Panc1 (cell line): ENCODE measurements at regions not wholly inside any gene's neighbourhood (a gene's known extent, or its start where the extent isn't known, plus 50 kb on each side); places are given as distances from the start of the nearest gene placed in this dataset.

Source experiments
- ATAC-seq: fragments of 200-7000 bp; cut with Tn5 transposase; 2 replicates; pipeline ENCODE4 v1.9.1; 2020; ENCODE audit warnings: mild to moderate bottlenecking, moderate library complexity
- BruUV-seq: library from RNA; stranded (reverse); fragments of 400-500 nt; replicated peaks from 2 replicates; lab custom pipeline; 2021; lab: Mats Ljungman, UMichigan
- CTCF ChIA-PET: fragments of 300-600 bp; sonication (Branson Sonifier 250); formaldehyde crosslinking; loops from one replicate; lab custom pipeline; 2022; ENCODE audit warnings: antibody characterized with exemption; lab: Charles Lee
- POLR2A ChIA-PET: fragments of 300-600 bp; sonication (Branson Sonifier 250); formaldehyde crosslinking; loops from one replicate; lab custom pipeline; 2022; ENCODE audit warnings: antibody characterized with exemption; lab: Charles Lee
- DNase-seq: peaks from one replicate; pipeline ENCODE4 v3.0.0-alpha.2; 2010; ENCODE audit warnings: low read depth, low spot score
- H3K27ac ChIP-seq: 2 replicates; pipeline ENCODE4 v1.5.1; 2011; ENCODE audit warnings: mild to moderate bottlenecking, low read length, inconsistent platforms
- H3K27me3 ChIP-seq: fragments of 200-500 bp; sonication (Bioruptor generic); 2 replicates; pipeline ENCODE4 v1.6.0; 2014; ENCODE audit warnings: low read length, inconsistent platforms; ENCODE audit not compliant: control insufficient read depth, insufficient read depth
- H3K36me3 ChIP-seq: fragments of 200-500 bp; sonication (Bioruptor generic); 2 replicates; pipeline ENCODE4 v1.5.1; 2014; ENCODE audit warnings: inconsistent platforms, mild to moderate bottlenecking, low read length, moderate library complexity; ENCODE audit not compliant: control insufficient read depth, insufficient read depth
- H3K4me1 ChIP-seq: 2 replicates; pipeline ENCODE4 v1.5.1; 2011; ENCODE audit warnings: inconsistent platforms, mild to moderate bottlenecking, low read length, moderate library complexity; ENCODE audit not compliant: control insufficient read depth, insufficient read depth
- H3K4me3 ChIP-seq, 2 experiments: 2 replicates each; pipeline ENCODE4 v1.5.1; 2011 to 2012; ENCODE audit warnings: low read depth in 2 of 2, low read length in 2 of 2, mild to moderate bottlenecking in 2 of 2, inconsistent platforms in 1 of 2, moderate library complexity in 1 of 2
- H3K9me3 ChIP-seq: fragments of 200-500 bp; sonication (Bioruptor generic); 2 replicates; pipeline ENCODE4 v1.5.1; 2014; ENCODE audit warnings: low read depth, mild to moderate bottlenecking, inconsistent platforms, low read length, moderate library complexity; ENCODE audit not compliant: control insufficient read depth, insufficient read depth
- POLR2AphosphoS5 ChIP-seq: IDR thresholded peaks from 2 replicates; pipeline ENCODE4 v1.6.1; 2012; ENCODE audit warnings: mild to moderate bottlenecking, low read depth, low read length, moderate library complexity
- SIN3A ChIP-seq: IDR thresholded peaks from 2 replicates; pipeline ENCODE4 v1.6.1; 2012; ENCODE audit warnings: low read depth, mild to moderate bottlenecking, low read length, moderate library complexity, borderline replicate concordance; ENCODE audit not compliant: insufficient read depth
- TCF7L2 ChIP-seq: IDR thresholded peaks from 2 replicates; pipeline ENCODE4 v1.6.1; 2011; ENCODE audit warnings: mild to moderate bottlenecking, low read depth, low read length, inconsistent platforms
- in situ Hi-C: cut with HindIII; loops from 2 replicates; pipeline ENCODE4 v1.10.0; 2016; ENCODE audit warnings: low sequenced_read_pairs, low pct_unique_long_range_greater_than_20kb
- intact Hi-C: fragments of 100-400 bp; cut with micrococcal nuclease; formaldehyde crosslinking; loops from one replicate; pipeline ENCODE4 v1.10.0; 2022; ENCODE audit not compliant: unreplicated experiment
- TF ChIP-seq, protein P1 (sequence below): fragments of 450-650 bp; IDR thresholded peaks from 2 replicates; pipeline ENCODE4 v1.5.1; 2017; ENCODE audit warnings: mild to moderate bottlenecking
- TF ChIP-seq, protein P2 (sequence below), 2 experiments: IDR thresholded peaks; 2 replicates each; pipeline ENCODE4 v1.6.1; 2011 to 2012; ENCODE audit warnings: low read depth in 2 of 2, control low read depth in 1 of 2, low read length in 1 of 2, mild to moderate bottlenecking in 1 of 2, moderate library complexity in 1 of 2; ENCODE audit not compliant: insufficient read depth in 1 of 2

DNA sequence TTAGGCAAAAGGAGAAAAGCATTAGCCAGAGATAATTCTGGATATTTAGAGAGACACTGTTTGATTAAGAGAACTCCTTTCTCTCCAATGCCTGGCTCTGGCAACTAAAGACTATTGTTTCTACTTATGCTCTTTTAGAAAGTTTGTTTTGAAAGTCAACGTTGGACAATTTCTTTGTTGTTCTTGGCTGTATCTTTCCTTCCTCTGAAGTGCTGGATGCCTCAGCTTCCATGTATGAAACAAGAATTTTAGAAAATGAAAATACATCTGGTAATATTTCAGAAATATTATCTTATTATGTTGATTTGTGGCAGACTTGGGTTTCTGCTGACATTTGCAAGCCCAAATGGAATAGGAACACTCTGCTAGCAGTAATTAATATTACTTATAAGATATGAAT is 382.6 kb downstream of the SNAPC1 start:
- in situ Hi-C loops (no loop called here), intact Hi-C loops (no loop called here)
- TF ChIP-seq TCF7L2 (no peak), POLR2AphosphoS5 (no peak), SIN3A (no peak)
- TF ChIP-seq, protein P1, sequence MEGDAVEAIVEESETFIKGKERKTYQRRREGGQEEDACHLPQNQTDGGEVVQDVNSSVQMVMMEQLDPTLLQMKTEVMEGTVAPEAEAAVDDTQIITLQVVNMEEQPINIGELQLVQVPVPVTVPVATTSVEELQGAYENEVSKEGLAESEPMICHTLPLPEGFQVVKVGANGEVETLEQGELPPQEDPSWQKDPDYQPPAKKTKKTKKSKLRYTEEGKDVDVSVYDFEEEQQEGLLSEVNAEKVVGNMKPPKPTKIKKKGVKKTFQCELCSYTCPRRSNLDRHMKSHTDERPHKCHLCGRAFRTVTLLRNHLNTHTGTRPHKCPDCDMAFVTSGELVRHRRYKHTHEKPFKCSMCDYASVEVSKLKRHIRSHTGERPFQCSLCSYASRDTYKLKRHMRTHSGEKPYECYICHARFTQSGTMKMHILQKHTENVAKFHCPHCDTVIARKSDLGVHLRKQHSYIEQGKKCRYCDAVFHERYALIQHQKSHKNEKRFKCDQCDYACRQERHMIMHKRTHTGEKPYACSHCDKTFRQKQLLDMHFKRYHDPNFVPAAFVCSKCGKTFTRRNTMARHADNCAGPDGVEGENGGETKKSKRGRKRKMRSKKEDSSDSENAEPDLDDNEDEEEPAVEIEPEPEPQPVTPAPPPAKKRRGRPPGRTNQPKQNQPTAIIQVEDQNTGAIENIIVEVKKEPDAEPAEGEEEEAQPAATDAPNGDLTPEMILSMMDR, result no peak
- TF ChIP-seq, protein P2, sequence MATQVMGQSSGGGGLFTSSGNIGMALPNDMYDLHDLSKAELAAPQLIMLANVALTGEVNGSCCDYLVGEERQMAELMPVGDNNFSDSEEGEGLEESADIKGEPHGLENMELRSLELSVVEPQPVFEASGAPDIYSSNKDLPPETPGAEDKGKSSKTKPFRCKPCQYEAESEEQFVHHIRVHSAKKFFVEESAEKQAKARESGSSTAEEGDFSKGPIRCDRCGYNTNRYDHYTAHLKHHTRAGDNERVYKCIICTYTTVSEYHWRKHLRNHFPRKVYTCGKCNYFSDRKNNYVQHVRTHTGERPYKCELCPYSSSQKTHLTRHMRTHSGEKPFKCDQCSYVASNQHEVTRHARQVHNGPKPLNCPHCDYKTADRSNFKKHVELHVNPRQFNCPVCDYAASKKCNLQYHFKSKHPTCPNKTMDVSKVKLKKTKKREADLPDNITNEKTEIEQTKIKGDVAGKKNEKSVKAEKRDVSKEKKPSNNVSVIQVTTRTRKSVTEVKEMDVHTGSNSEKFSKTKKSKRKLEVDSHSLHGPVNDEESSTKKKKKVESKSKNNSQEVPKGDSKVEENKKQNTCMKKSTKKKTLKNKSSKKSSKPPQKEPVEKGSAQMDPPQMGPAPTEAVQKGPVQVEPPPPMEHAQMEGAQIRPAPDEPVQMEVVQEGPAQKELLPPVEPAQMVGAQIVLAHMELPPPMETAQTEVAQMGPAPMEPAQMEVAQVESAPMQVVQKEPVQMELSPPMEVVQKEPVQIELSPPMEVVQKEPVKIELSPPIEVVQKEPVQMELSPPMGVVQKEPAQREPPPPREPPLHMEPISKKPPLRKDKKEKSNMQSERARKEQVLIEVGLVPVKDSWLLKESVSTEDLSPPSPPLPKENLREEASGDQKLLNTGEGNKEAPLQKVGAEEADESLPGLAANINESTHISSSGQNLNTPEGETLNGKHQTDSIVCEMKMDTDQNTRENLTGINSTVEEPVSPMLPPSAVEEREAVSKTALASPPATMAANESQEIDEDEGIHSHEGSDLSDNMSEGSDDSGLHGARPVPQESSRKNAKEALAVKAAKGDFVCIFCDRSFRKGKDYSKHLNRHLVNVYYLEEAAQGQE (IDR thresholded peaks at IDR 0.05; ENCODE audit: insufficient read depth in 1 of 2, low read depth in 2 of 2, low read length in 1 of 2), result no peak
- ChIA-PET POLR2A (no interaction called here), CTCF (no interaction called here)
- ATAC-seq (no peak), DNase-seq (no peak)
- Histone ChIP-seq H3K27ac (no peak overlapping the region), H3K4me1 (no peaks in the 10 kb centered on the region), H3K27me3 (no peaks in the 10 kb centered on the region), H3K9me3 (no peaks in the 10 kb centered on the region), H3K4me3 (no peak overlapping the region), H3K36me3 (no peaks in the 10 kb centered on the region)
- BruUV-seq, result no TSS peak

DNA sequence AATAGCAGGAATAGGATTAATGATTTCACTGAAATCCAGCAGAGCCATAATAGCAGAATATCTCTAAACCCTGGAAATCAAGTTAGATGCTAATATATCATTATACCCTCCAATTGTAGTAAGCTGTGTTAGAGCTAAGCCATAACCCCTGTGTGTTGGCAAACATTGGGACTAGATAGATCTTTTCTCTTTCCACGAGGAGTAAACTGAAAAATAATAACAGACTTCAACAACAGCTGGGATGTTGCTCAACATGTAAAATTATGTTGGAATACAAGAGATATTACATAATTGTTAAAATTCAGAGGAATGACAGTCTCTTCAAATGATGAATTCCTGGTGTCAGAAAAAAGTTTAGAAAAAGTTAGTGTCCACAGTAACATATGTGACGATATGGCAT is 383.8 kb downstream of the SNAPC1 start:
- DNase-seq, result no peak

More for the DNA sequence above, 383.8 kb downstream of the SNAPC1 start:
- BruUV-seq, result no TSS peak
- Histone ChIP-seq H3K4me3 (no peak overlapping the region), H3K9me3 (no peaks in the 10 kb centered on the region), H3K36me3 (no peaks in the 10 kb centered on the region), H3K4me1 (no peaks in the 10 kb centered on the region), H3K27me3 (no peaks in the 10 kb centered on the region), H3K27ac (no peak overlapping the region)
- no peak for ATAC-seq
- intact Hi-C loops (no loop called here), in situ Hi-C loops (no loop called here)
- TF ChIP-seq, protein P2 (IDR thresholded peaks at IDR 0.05; ENCODE audit: insufficient read depth in 1 of 2, low read depth in 2 of 2, low read length in 1 of 2), result no peak
- TF ChIP-seq POLR2AphosphoS5, result no peak
- TF ChIP-seq, protein P1, result no peak
- POLR2A ChIA-PET, result no interaction called here
- CTCF ChIA-PET, result no interaction called here
